ENCODE measurements at regions not wholly inside any gene's neighbourhood (a gene's known extent, or its start where the extent isn't known, plus 50 kb on each side); places are given as distances from the start of the nearest gene placed in this dataset.

DNA sequence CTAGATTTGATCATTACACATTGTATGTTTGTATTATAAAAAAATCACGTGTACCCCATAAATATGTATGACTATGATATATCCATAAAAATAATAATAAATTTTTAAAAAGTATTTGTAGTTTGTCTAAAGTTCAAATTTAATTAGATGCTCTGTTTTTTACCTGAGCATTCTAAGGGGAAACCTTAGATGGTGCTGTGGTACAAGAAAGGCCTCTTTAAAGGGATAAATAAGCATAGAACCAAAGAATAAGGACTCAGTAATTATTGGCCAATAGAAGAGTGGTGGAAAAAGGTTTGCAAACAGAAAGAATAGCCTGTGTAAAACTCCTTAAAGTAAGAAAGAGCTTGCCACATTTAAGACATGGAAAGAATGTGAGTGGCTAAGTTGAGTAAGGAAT, 580.1 kb upstream of the SEL1L start:
- TF ChIP-seq, protein P1, sequence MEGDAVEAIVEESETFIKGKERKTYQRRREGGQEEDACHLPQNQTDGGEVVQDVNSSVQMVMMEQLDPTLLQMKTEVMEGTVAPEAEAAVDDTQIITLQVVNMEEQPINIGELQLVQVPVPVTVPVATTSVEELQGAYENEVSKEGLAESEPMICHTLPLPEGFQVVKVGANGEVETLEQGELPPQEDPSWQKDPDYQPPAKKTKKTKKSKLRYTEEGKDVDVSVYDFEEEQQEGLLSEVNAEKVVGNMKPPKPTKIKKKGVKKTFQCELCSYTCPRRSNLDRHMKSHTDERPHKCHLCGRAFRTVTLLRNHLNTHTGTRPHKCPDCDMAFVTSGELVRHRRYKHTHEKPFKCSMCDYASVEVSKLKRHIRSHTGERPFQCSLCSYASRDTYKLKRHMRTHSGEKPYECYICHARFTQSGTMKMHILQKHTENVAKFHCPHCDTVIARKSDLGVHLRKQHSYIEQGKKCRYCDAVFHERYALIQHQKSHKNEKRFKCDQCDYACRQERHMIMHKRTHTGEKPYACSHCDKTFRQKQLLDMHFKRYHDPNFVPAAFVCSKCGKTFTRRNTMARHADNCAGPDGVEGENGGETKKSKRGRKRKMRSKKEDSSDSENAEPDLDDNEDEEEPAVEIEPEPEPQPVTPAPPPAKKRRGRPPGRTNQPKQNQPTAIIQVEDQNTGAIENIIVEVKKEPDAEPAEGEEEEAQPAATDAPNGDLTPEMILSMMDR (IDR thresholded peaks at IDR 0.05; ENCODE audit: insufficient read depth, low read length, severe bottlenecking) = no peak
- FAIRE-seq = no peak
- Histone ChIP-seq H3K4me3 (ENCODE audit: low read depth, low read length) (no peak overlapping the region), H3K36me3 (ENCODE audit: control insufficient read depth, insufficient read depth, low read length) (no peaks in the 10 kb centered on the region), H3K27me3 (ENCODE audit: control insufficient read depth, insufficient read depth, low read length) (no peaks in the 10 kb centered on the region)
- no peak for DNase-seq (ENCODE audit: low read depth)

DNA sequence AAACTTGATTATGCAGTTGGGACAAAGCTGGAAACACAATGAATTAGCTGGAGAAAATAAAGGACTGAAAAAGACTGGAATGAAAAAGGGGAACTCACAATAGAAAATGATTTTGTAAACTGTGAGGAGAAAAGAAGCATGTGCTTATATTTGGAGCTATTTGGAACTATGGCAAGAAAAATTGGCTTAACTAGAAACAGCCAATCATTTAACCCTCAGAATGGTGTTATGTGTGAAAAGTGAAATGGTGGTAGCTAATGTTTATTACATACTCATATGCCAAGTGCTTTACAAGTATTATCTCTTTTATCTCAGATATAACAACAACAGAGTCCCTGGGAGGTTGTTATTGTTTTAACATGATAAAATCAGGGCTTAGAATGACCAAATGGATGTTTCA, 583.1 kb upstream of the SEL1L start:
- H3K4me3 ChIP-seq (ENCODE audit: low read depth, low read length) = no peak overlapping the region

DNA sequence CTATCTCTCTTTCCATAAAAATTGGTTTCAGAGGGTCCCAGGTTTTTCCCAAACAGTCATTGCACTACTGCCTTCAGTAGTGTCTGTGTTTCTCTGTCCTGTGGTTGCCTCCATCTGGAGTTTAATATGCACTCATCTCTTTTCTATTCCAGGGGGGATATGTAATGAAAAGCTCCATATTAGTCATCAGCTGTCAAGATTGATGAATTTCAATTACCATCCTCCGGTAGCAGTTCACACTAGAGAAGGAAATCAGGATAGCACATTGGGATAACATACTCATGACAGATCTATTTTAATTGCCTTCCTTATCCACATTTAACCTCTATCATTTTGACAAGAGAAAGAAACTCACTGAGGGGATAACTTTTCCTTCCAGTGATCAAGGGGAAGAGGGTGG, 589.0 kb upstream of the SEL1L start:
- DNase-seq (ENCODE audit: low read depth) = no peak
- H3K36me3 ChIP-seq (ENCODE audit: control insufficient read depth, insufficient read depth, low read length) = no peaks in the 10 kb centered on the region
- no peak for FAIRE-seq
- TF ChIP-seq, protein P1 (IDR thresholded peaks at IDR 0.05; ENCODE audit: insufficient read depth, low read length, severe bottlenecking) = no peak
- H3K4me3 ChIP-seq (ENCODE audit: low read depth, low read length) = no peak overlapping the region
- no peaks in the 10 kb centered on the region for H3K27me3 ChIP-seq (ENCODE audit: control insufficient read depth, insufficient read depth, low read length)

More for the DNA sequence above, 583.1 kb upstream of the SEL1L start:
- no peak for FAIRE-seq
- Histone ChIP-seq H3K36me3 (ENCODE audit: control insufficient read depth, insufficient read depth, low read length) (no peaks in the 10 kb centered on the region), H3K27me3 (ENCODE audit: control insufficient read depth, insufficient read depth, low read length) (no peaks in the 10 kb centered on the region)
- no peak for DNase-seq (ENCODE audit: low read depth)
- TF ChIP-seq, protein P1 (IDR thresholded peaks at IDR 0.05; ENCODE audit: insufficient read depth, low read length, severe bottlenecking) = no peak

DNA sequence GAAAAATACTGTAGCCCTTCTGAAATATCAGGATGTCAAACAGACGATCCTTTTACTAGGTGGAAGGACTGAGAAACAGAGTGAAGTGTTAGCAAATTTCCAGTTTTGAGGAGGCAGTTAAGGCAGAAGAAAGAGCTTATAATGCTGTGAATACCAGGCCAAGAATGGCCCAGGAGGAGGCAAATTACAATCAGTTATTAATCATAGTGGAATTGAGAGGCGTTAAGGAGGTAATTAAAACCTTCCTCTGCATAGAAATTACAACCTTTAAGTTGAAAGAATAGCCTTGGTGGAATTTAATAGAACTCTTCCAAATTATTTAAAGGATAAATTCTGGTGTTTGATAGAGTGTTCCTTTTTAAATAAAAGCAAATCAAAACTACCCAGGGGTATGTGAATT, 590.9 kb upstream of the SEL1L start:
- DNase-seq (ENCODE audit: low read depth) = no peak
- Histone ChIP-seq H3K27me3 (ENCODE audit: control insufficient read depth, insufficient read depth, low read length) (no peaks in the 10 kb centered on the region), H3K4me3 (ENCODE audit: low read depth, low read length) (no peak overlapping the region), H3K36me3 (ENCODE audit: control insufficient read depth, insufficient read depth, low read length) (no peaks in the 10 kb centered on the region)
- TF ChIP-seq, protein P1 (IDR thresholded peaks at IDR 0.05; ENCODE audit: insufficient read depth, low read length, severe bottlenecking) = no peak
- no peak for FAIRE-seq

DNA sequence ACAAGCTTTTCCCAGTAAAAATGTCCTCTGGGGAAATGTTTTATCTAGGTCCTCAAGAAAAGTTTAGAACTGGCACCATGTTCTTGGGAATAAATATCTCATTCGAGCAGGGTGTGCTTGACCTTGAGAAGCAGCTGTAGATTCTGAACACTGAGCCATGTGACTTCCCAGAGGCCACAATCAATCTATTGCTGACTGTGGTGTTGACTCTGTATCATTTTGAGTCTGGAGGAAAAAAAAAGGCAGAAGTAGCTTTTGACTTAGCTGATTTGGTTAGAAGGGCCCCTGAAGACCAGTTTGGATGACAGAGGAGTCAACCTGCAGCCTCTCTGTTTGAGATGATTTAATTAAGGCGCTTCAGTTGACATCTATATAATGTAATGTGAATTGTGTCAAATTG, 592.4 kb upstream of the SEL1L start:
- FAIRE-seq (no peak), DNase-seq (ENCODE audit: low read depth) (no peak)
- Histone ChIP-seq H3K27me3 (ENCODE audit: control insufficient read depth, insufficient read depth, low read length) (no peaks in the 10 kb centered on the region), H3K4me3 (ENCODE audit: low read depth, low read length) (no peak overlapping the region), H3K36me3 (ENCODE audit: control insufficient read depth, insufficient read depth, low read length) (no peaks in the 10 kb centered on the region)
- TF ChIP-seq, protein P1 (IDR thresholded peaks at IDR 0.05; ENCODE audit: insufficient read depth, low read length, severe bottlenecking) = no peak

DNA sequence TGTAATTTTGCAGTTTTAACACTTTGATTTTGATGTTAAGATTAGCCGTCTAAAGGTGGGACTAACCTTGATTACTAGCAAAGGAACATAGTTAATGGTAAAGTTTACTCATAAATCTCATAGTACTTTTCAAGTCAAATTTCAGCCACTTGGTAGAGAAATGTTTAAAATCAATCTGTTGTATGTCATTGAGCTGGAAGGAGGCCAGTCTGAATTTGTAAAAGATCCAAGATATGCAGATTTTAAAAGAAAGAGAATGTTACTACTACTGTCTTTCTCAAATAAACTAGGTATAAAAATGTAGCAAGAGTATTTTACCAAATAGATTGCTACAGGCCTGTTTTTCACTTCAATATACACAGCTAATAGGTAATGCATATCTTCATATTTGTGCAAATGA, 600.8 kb upstream of the SEL1L start:
- DNase-seq (ENCODE audit: low read depth) = no peak
- Histone ChIP-seq H3K36me3 (ENCODE audit: control insufficient read depth, insufficient read depth, low read length) (no peaks in the 10 kb centered on the region), H3K4me3 (ENCODE audit: low read depth, low read length) (no peak overlapping the region), H3K27me3 (ENCODE audit: control insufficient read depth, insufficient read depth, low read length) (no peaks in the 10 kb centered on the region)
- no peak for FAIRE-seq
- TF ChIP-seq, protein P1 (IDR thresholded peaks at IDR 0.05; ENCODE audit: insufficient read depth, low read length, severe bottlenecking) = no peak
